B cell (primary cell): ENCODE measurements at regions not wholly inside any gene's neighbourhood (a gene's known extent, or its start where the extent isn't known, plus 50 kb on each side); places are given as distances from the start of the nearest gene placed in this dataset.
"Not testable (repeated sequence)": the region's sequence is repeated elsewhere in the genome, so short reads cannot be mapped to it uniquely, and the experiment has no call there.

Experiments
- ATAC-seq: fragments of 200-7000 bp; cut with Tn5 transposase; one replicate; pipeline ENCODE4 v1.10.0; 2021; ENCODE audit warnings: low read depth, mild to moderate bottlenecking, moderate number of reproducible peaks, moderate library complexity
- CTCF ChIA-PET: fragments of 350-600 bp; sonication (Branson Sonifier 250); formaldehyde crosslinking; loops from one replicate; lab custom pipeline; 2021; ENCODE audit warnings: antibody characterized with exemption, inconsistent platforms; lab: Charles Lee
- POLR2A ChIA-PET: fragments of 350-600 bp; sonication (Branson Sonifier 250); formaldehyde crosslinking; loops from one replicate; lab custom pipeline; 2021; ENCODE audit warnings: antibody characterized with exemption; lab: Charles Lee
- DNase-seq: peaks from one replicate; pipeline ENCODE4 v3.0.0; 2013
- H2AFZ ChIP-seq: 2 replicates; pipeline ENCODE4 v1.6.1; 2012; ENCODE audit warnings: mild to moderate bottlenecking, low read depth, low read length; ENCODE audit not compliant: insufficient read depth, poor library complexity, severe bottlenecking
- H3K27ac ChIP-seq, 2 donors: 1 replicate in 1 of 2; 2 replicates in 1 of 2; pipeline ENCODE4 v1.5.1; 2012 to 2013; ENCODE audit warnings: low read length in 2 of 2, mild to moderate bottlenecking in 2 of 2, moderate library complexity in 1 of 2
- H3K27me3 ChIP-seq, 4 experiments: fragments of 200-600 bp in 1 of 4; sonication (generic) in 1 of 4; replicated peaks in 1 of 4; 1 replicate in 2 of 4; 2 replicates in 2 of 4; pipeline versions ENCODE4 v1.6.1 to v1.7.0; 2013 to 2016; ENCODE audit warnings: low read length in 3 of 4, mild to moderate bottlenecking in 2 of 4, mixed read lengths in 1 of 4, moderate library complexity in 1 of 4; ENCODE audit not compliant: insufficient read depth in 4 of 4, control insufficient read depth in 3 of 4; ENCODE audit errors: control extremely low read depth in 1 of 4
- H3K36me3 ChIP-seq, 2 experiments: replicated peaks in 1 of 2; 1 replicate in 1 of 2; 2 replicates in 1 of 2; pipeline versions ENCODE4 v1.6.1 to v1.7.1; 2013; ENCODE audit warnings: low read length in 1 of 2; ENCODE audit not compliant: insufficient read depth in 2 of 2, control insufficient read depth in 1 of 2; ENCODE audit errors: control extremely low read depth in 1 of 2, extremely low read depth in 1 of 2
- H3K4me1 ChIP-seq, 2 donors: fragments of 200-600 bp in 1 of 2; sonication (generic) in 1 of 2; 1 replicate in 1 of 2; 2 replicates in 1 of 2; pipeline versions ENCODE4 v1.5.1 to v1.6.1; 2013 to 2017; ENCODE audit warnings: low read length in 2 of 2; ENCODE audit not compliant: control insufficient read depth in 2 of 2, insufficient read depth in 2 of 2
- H3K4me2 ChIP-seq: replicated peaks from 2 replicates; pipeline ENCODE3; 2012; ENCODE audit warnings: mild to moderate bottlenecking, low read depth, low read length; ENCODE audit not compliant: poor library complexity, severe bottlenecking
- H3K4me3 ChIP-seq, 5 experiments: fragments of 200-600 bp in 1 of 5; sonication (generic) in 1 of 5; 1 replicate in 3 of 5; 2 replicates in 2 of 5; pipeline versions ENCODE4 v1.5.1 to v1.7.0; 2011 to 2016; ENCODE audit warnings: low read length in 4 of 5, mild to moderate bottlenecking in 4 of 5, low read depth in 2 of 5, control low read depth in 1 of 5, moderate library complexity in 1 of 5; ENCODE audit not compliant: insufficient read depth in 1 of 5; ENCODE audit errors: control extremely low read depth in 1 of 5, extremely low read depth in 1 of 5
- H3K79me2 ChIP-seq: fragments of 200-600 bp; sonication (generic); one replicate; pipeline ENCODE4 v1.6.0; 2016; ENCODE audit warnings: low read length; ENCODE audit not compliant: control insufficient read depth, insufficient read depth
- H3K9ac ChIP-seq: fragments of 200-600 bp; sonication (generic); 2 replicates; pipeline ENCODE4 v1.6.1; 2017; ENCODE audit warnings: mild to moderate bottlenecking, low read length, moderate library complexity
- H3K9me3 ChIP-seq, 3 donors: one replicate each; pipeline versions ENCODE4 v1.6.1 to v1.7.1; 2013; ENCODE audit warnings: low read length in 2 of 3; ENCODE audit not compliant: control insufficient read depth in 2 of 3, insufficient read depth in 1 of 3; ENCODE audit errors: control extremely low read depth in 1 of 3
- H4K20me1 ChIP-seq: 2 replicates; pipeline ENCODE4 v1.6.0; 2012; ENCODE audit warnings: mild to moderate bottlenecking, low read length; ENCODE audit not compliant: insufficient read depth, control insufficient read depth, poor library complexity, severe bottlenecking
- H3K27ac Mint-ChIP-seq: one replicate; pipeline ENCODE4 v1.8.0; 2021; ENCODE audit warnings: mixed read lengths
- H3K27me3 Mint-ChIP-seq: one replicate; pipeline ENCODE4 v1.8.0; 2021; ENCODE audit warnings: mixed read lengths
- H3K4me1 Mint-ChIP-seq: one replicate; pipeline ENCODE4 v1.8.0; 2021; ENCODE audit warnings: mixed read lengths
- H3K4me3 Mint-ChIP-seq: one replicate; pipeline ENCODE4 v1.8.0; 2021; ENCODE audit warnings: mixed read lengths
- H3K9me3 Mint-ChIP-seq: one replicate; pipeline ENCODE4 v1.8.0; 2022; ENCODE audit warnings: mixed read lengths; ENCODE audit not compliant: insufficient read depth
- CTCF ChIP-seq: fragments of 200-600 bp; IDR thresholded peaks from one replicate; pipeline ENCODE4 v1.8.0; 2022; ENCODE audit warnings: antibody characterized with exemption, mild to moderate bottlenecking
- EZH2 ChIP-seq: IDR thresholded peaks from 2 replicates; pipeline ENCODE4 v1.6.1; 2012; ENCODE audit warnings: borderline replicate concordance, low read depth, mild to moderate bottlenecking, moderate library complexity, low read length; ENCODE audit not compliant: insufficient read depth, poor library complexity, severe bottlenecking
- WGBS: methylation state at CpG from one replicate; pipeline ENCODE4 v1.1.5; 2013; ENCODE audit warnings: missing lambda C conversion rate; ENCODE audit not compliant: insufficient coverage; 5-methylcytosine and 5-hydroxymethylcytosine counted together
- intact Hi-C: fragments of 100-400 bp; cut with micrococcal nuclease; formaldehyde crosslinking; loops from one replicate; pipeline ENCODE4 v1.10.0; 2022

GRCh38 chr5:32951878-32952277, 240.8 kb downstream of the NPR3 start:
- Histone ChIP-seq H3K4me3 (no peak overlapping the region), H3K36me3 (no peaks in the 10 kb centered on the region), H2AFZ (no peak overlapping the region), H3K27ac (no peak overlapping the region), H3K79me2 (no peaks in the 10 kb centered on the region), H3K27me3 (no peaks in the 10 kb centered on the region), H3K4me2 (no peak overlapping the region), H3K4me1 (no peaks in the 10 kb centered on the region), H3K9me3 (no peaks in the 10 kb centered on the region), H3K9ac (no peak overlapping the region), H4K20me1 (no peaks in the 10 kb centered on the region)
- Mint-ChIP-seq H3K4me3 (no peak overlapping the region), H3K4me1 (no peaks in the 10 kb centered on the region), H3K9me3 (no peaks in the 10 kb centered on the region), H3K27me3 (no peaks in the 10 kb centered on the region), H3K27ac (no peak overlapping the region)
- WGBS = no CpG with 5 or more reads among the region's 2 CpGs
- no peak for ATAC-seq
- no peak for TF ChIP-seq CTCF
- no peak for TF ChIP-seq EZH2
- DNase-seq = no peak
- ChIA-PET POLR2A (no interaction called here), CTCF (no interaction called here)
- intact Hi-C loops = no loop called here

GRCh38 chr5:32952421-32952820, 241.3 kb downstream of the NPR3 start:
- H4K20me1 ChIP-seq, H3K4me3 ChIP-seq, H3K4me3 Mint-ChIP-seq, H3K4me2 ChIP-seq, H3K79me2 ChIP-seq, intact Hi-C loops, DNase-seq, ATAC-seq, H3K27me3 Mint-ChIP-seq, H3K36me3 ChIP-seq, H2AFZ ChIP-seq, H3K9me3 ChIP-seq, H3K4me1 ChIP-seq, H3K27ac ChIP-seq, POLR2A ChIA-PET, H3K27ac Mint-ChIP-seq, H3K9me3 Mint-ChIP-seq, H3K4me1 Mint-ChIP-seq, H3K9ac ChIP-seq, H3K27me3 ChIP-seq, CTCF ChIA-PET: not testable (repeated sequence)
- whole genome bisulfite sequencing = 25% methylated on average over 1 of the region's 2 CpGs
